Astrocyte (in vitro differentiated cells and primary cell): ENCODE measurements at regions not wholly inside any gene's neighbourhood (a gene's known extent, or its start where the extent isn't known, plus 50 kb on each side); places are given as distances from the start of the nearest gene placed in this dataset.

Source experiments
- CTCF ChIP-seq: IDR thresholded peaks from 2 replicates; pipeline ENCODE4 v1.5.1; 2011; ENCODE audit warnings: low read depth, mild to moderate bottlenecking, inconsistent platforms, low read length, moderate library complexity; ENCODE audit not compliant: insufficient read depth
- EZH2 ChIP-seq: IDR thresholded peaks from 2 replicates; pipeline ENCODE4 v1.6.1; 2012; ENCODE audit warnings: mild to moderate bottlenecking, low read length, inconsistent platforms; ENCODE audit not compliant: insufficient read depth

- no peak for TF ChIP-seq EZH2
- no peak for TF ChIP-seq CTCF
Measured at GRCh38 chr3:153551536-153552285, 389.7 kb downstream of the RAP2B start.
